Putamen (tissue), 1 donor: ENCODE measurements at regions not wholly inside any gene's neighbourhood (a gene's known extent, or its start where the extent isn't known, plus 50 kb on each side); places are given as distances from the start of the nearest gene placed in this dataset.
"Not testable (repeated sequence)": the region's sequence is repeated elsewhere in the genome, so short reads cannot be mapped to it uniquely, and the experiment has no call there.

Experiments used
- DNase-seq: peaks from one replicate; pipeline ENCODE4 v3.0.0-alpha.2; 2016; ENCODE audit warnings: low spot score

GRCh38 chr10:86579883-86580520, 58.4 kb upstream of the WAPL start:
- DNase-seq = peak; percentile 61

- no peak for DNase-seq
These were observed 58.9 kb upstream of the WAPL start for GRCh38 chr10:86580521-86580891.

GRCh38 chr10:86583983-86584382, 62.4 kb upstream of the WAPL start:
- no peak for DNase-seq

- peak; percentile 75 for DNase-seq
These were observed 63.7 kb upstream of the WAPL start for GRCh38 chr10:86585037-86585929.

GRCh38 chr10:86586516-86586915, 64.9 kb upstream of the WAPL start:
- DNase-seq = peak; percentile 52

- not testable (repeated sequence) for DNase-seq
These were observed 65.6 kb upstream of the OPN4 start for GRCh38 chr10:86588781-86589180.

- DNase-seq = no peak
These were observed 62.9 kb upstream of the OPN4 start for GRCh38 chr10:86591436-86591835.

GRCh38 chr10:86592413-86592812, 61.9 kb upstream of the OPN4 start:
- DNase-seq = no peak

- no peak for DNase-seq
These were observed 59.8 kb upstream of the OPN4 start for GRCh38 chr10:86594535-86594934.

- DNase-seq = no peak
These were observed 58.9 kb upstream of the OPN4 start for GRCh38 chr10:86595496-86595895.

- no peak for DNase-seq
These were observed 58.1 kb upstream of the OPN4 start for GRCh38 chr10:86596266-86596665.

GRCh38 chr10:86597306-86597705, 57.0 kb upstream of the OPN4 start:
- no peak for DNase-seq

- DNase-seq = no peak
These were observed 56.2 kb upstream of the OPN4 start for GRCh38 chr10:86598151-86598550.

GRCh38 chr10:86599041-86599440, 55.3 kb upstream of the OPN4 start:
- no peak for DNase-seq

GRCh38 chr10:86599729-86600128, 54.6 kb upstream of the OPN4 start:
- DNase-seq = no peak

- no peak for DNase-seq
These were observed 54.1 kb upstream of the OPN4 start for GRCh38 chr10:86600296-86600695.

GRCh38 chr10:86601956-86602602, 52.3 kb upstream of the OPN4 start:
- no peak for DNase-seq

GRCh38 chr10:86603256-86603655, 51.1 kb upstream of the OPN4 start:
- no peak for DNase-seq
